IMR-90 (cell line): ENCODE measurements at regions not wholly inside any gene's neighbourhood (a gene's known extent, or its start where the extent isn't known, plus 50 kb on each side); places are given as distances from the start of the nearest gene placed in this dataset.

Experiments
- ATAC-seq: fragments of 200-7000 bp; cut with Tn5 transposase; 2 replicates; pipeline ENCODE4 v1.9.1; 2020; ENCODE audit warnings: low read depth, mild to moderate bottlenecking, moderate library complexity
- BruUV-seq: library from RNA; stranded (reverse); fragments of 400-500 nt; replicated peaks from 2 replicates; lab custom pipeline; 2021; lab: Mats Ljungman, UMichigan
- CTCF ChIA-PET: fragments of 300-600 bp; formaldehyde crosslinking; extraction: SDS; loops from one replicate; lab custom pipeline; 2021; ENCODE audit warnings: antibody characterized with exemption; lab: Yijun Ruan, JAX
- POLR2A ChIA-PET: fragments of 300-600 bp; sonication (Branson Sonifier 250); formaldehyde crosslinking; loops from one replicate; lab custom pipeline; 2022; ENCODE audit warnings: antibody characterized with exemption; ENCODE audit not compliant: unreplicated experiment; lab: Charles Lee
- DNase-seq: peaks from one replicate; pipeline ENCODE4 v3.0.0; 2013
- H2AFZ ChIP-seq: replicated peaks from 2 replicates; pipeline ENCODE3; 2013; ENCODE audit warnings: low read length, mild to moderate bottlenecking; ENCODE audit not compliant: poor library complexity
- H2AK5ac ChIP-seq: 2 replicates; pipeline ENCODE4 v1.6.1; 2013; ENCODE audit warnings: low read depth, low read length, inconsistent platforms
- H2AK9ac ChIP-seq: replicated peaks from 2 replicates; pipeline ENCODE3; 2013; ENCODE audit warnings: mild to moderate bottlenecking, low read depth, low read length, moderate library complexity; ENCODE audit not compliant: poor library complexity
- H2BK120ac ChIP-seq: 2 replicates; pipeline ENCODE4 v1.6.1; 2013; ENCODE audit warnings: low read depth, low read length, inconsistent platforms
- H2BK15ac ChIP-seq: 3 replicates; pipeline ENCODE4 v1.6.1; 2013; ENCODE audit warnings: low read depth, low read length, inconsistent platforms
- H2BK20ac ChIP-seq: 2 replicates; pipeline ENCODE4 v1.6.1; 2013; ENCODE audit warnings: low read depth, mild to moderate bottlenecking, inconsistent platforms, low read length, moderate library complexity
- H2BK5ac ChIP-seq: 2 replicates; pipeline ENCODE4 v1.6.1; 2013; ENCODE audit warnings: mild to moderate bottlenecking, low read depth, low read length, inconsistent platforms; ENCODE audit not compliant: poor library complexity, severe bottlenecking
- H3K14ac ChIP-seq: replicated peaks from 2 replicates; pipeline ENCODE4 v1.6.1; 2013; ENCODE audit warnings: low read depth, low read length, inconsistent platforms
- H3K18ac ChIP-seq: 2 replicates; pipeline ENCODE4 v1.6.1; 2013; ENCODE audit warnings: low read depth, low read length, control low read depth
- H3K23ac ChIP-seq: 2 replicates; pipeline ENCODE4 v1.6.1; 2013; ENCODE audit warnings: low read depth, low read length, inconsistent platforms
- H3K27ac ChIP-seq: 2 replicates; pipeline ENCODE4 v1.5.1; 2013; ENCODE audit warnings: mild to moderate bottlenecking, control low read depth, low read length; ENCODE audit not compliant: insufficient read depth
- H3K27me3 ChIP-seq: 2 replicates; pipeline ENCODE4 v1.6.1; 2013; ENCODE audit warnings: low read length; ENCODE audit not compliant: control insufficient read depth, insufficient read depth
- H3K36me3 ChIP-seq: 2 replicates; pipeline ENCODE4 v1.6.1; 2013; ENCODE audit warnings: low read length, mixed read lengths; ENCODE audit not compliant: control insufficient read depth, insufficient read depth
- H3K4ac ChIP-seq: 2 replicates; pipeline ENCODE4 v1.6.1; 2013; ENCODE audit warnings: low read depth, low read length, inconsistent platforms
- H3K4me1 ChIP-seq: 2 replicates; pipeline ENCODE4 v1.6.1; 2013; ENCODE audit warnings: low read length, mixed read lengths; ENCODE audit not compliant: control insufficient read depth, insufficient read depth
- H3K4me2 ChIP-seq: 2 replicates; pipeline ENCODE4 v1.6.1; 2013; ENCODE audit warnings: low read depth, mild to moderate bottlenecking, control low read depth, low read length, moderate library complexity
- H3K4me3 ChIP-seq: 2 replicates; pipeline ENCODE4 v1.5.1; 2013; ENCODE audit warnings: low read depth, mild to moderate bottlenecking, control low read depth, low read length, moderate library complexity; ENCODE audit not compliant: insufficient read depth
- H3K56ac ChIP-seq: 2 replicates; pipeline ENCODE4 v1.6.1; 2013; ENCODE audit warnings: low read length, inconsistent platforms; ENCODE audit not compliant: insufficient read depth; ENCODE audit errors: extremely low read depth
- H3K79me1 ChIP-seq, 2 experiments: 2 replicates each; pipeline ENCODE4 v1.6.1; 2013; ENCODE audit warnings: low read length in 2 of 2, inconsistent platforms in 1 of 2, low read depth in 1 of 2
- H3K9ac ChIP-seq: 2 replicates; pipeline ENCODE4 v1.6.1; 2013; ENCODE audit warnings: low read depth, low read length, control low read depth
- H3K9me1 ChIP-seq: 2 replicates; pipeline ENCODE4 v1.6.1; 2013; ENCODE audit warnings: low read length, inconsistent platforms; ENCODE audit not compliant: insufficient read depth
- H3K9me3 ChIP-seq: 2 replicates; pipeline ENCODE4 v1.6.1; 2013; ENCODE audit warnings: low read length; ENCODE audit not compliant: control insufficient read depth, insufficient read depth
- H4K20me1 ChIP-seq: 2 replicates; pipeline ENCODE4 v1.6.1; 2013; ENCODE audit warnings: low read length, inconsistent platforms; ENCODE audit not compliant: insufficient read depth
- H4K5ac ChIP-seq: 2 replicates; pipeline ENCODE4 v1.6.1; 2013; ENCODE audit warnings: mild to moderate bottlenecking, low read depth, low read length, control low read depth
- H4K8ac ChIP-seq, 2 experiments: 2 replicates each; pipeline ENCODE4 v1.6.1; 2013; ENCODE audit warnings: low read depth in 2 of 2, low read length in 2 of 2, control low read depth in 1 of 2, inconsistent platforms in 1 of 2
- H4K91ac ChIP-seq: 2 replicates; pipeline ENCODE4 v1.6.1; 2013; ENCODE audit warnings: low read depth, low read length, inconsistent platforms; ENCODE audit not compliant: insufficient read depth
- CHD1 ChIP-seq: IDR thresholded peaks from 2 replicates; pipeline ENCODE4 v1.6.1; 2012; ENCODE audit warnings: low read depth, low read length, improper control_type of control experiment
- CTCF ChIP-seq: conservative IDR thresholded peaks from 2 replicates; pipeline ENCODE4 v1.5.1; 2012; ENCODE audit warnings: mild to moderate bottlenecking, low read depth, low read length, improper control_type of control experiment
- MAFK ChIP-seq: IDR thresholded peaks from 2 replicates; pipeline ENCODE4 v1.6.1; 2012; ENCODE audit warnings: low read depth, low read length, improper control_type of control experiment
- NFE2L2 ChIP-seq: fragments of 150-350 bp; IDR thresholded peaks from 2 replicates; pipeline ENCODE4 v1.6.1; 2016; ENCODE audit warnings: low read depth, mild to moderate bottlenecking, low read length
- POLR2A ChIP-seq: IDR thresholded peaks from 2 replicates; pipeline ENCODE4 v1.6.1; 2012; ENCODE audit warnings: mild to moderate bottlenecking, low read depth, low read length
- RAD21 ChIP-seq: IDR thresholded peaks from 2 replicates; pipeline ENCODE4 v1.6.1; 2012; ENCODE audit warnings: low read length, improper control_type of control experiment
- SMC3 ChIP-seq: fragments of 150-350 bp; IDR thresholded peaks from 2 replicates; pipeline ENCODE4 v1.6.1; 2016; ENCODE audit warnings: low read depth, mild to moderate bottlenecking, antibody characterized with exemption, low read length, moderate library complexity
- WGBS, 2 experiments: methylation state at CpG; one replicate each; pipeline versions ENCODE4 v1.1.5 to v1.1.7; 2013; ENCODE audit warnings: missing lambda C conversion rate in 2 of 2; ENCODE audit not compliant: insufficient read length in 1 of 2; ENCODE audit errors: extremely low coverage in 2 of 2; 5-methylcytosine and 5-hydroxymethylcytosine counted together
- dilution Hi-C: fragments of 300-500 bp; cut with HindIII; formaldehyde crosslinking; loops from one replicate; pipeline ENCODE4 v1.14.3; 2018; ENCODE audit warnings: low sequenced_read_pairs; ENCODE audit not compliant: unreplicated experiment
- in situ Hi-C: fragments of 300-500 bp; cut with MboI; formaldehyde crosslinking; loops from 3 replicates; pipeline ENCODE4 v1.14.3; 2019; ENCODE audit warnings: low sequenced_read_pairs, inconsistent platforms, mixed read lengths
- intact Hi-C: fragments of 100-400 bp; cut with micrococcal nuclease; formaldehyde crosslinking; loops from 2 replicates; pipeline ENCODE4 v1.10.0; 2022

DNA sequence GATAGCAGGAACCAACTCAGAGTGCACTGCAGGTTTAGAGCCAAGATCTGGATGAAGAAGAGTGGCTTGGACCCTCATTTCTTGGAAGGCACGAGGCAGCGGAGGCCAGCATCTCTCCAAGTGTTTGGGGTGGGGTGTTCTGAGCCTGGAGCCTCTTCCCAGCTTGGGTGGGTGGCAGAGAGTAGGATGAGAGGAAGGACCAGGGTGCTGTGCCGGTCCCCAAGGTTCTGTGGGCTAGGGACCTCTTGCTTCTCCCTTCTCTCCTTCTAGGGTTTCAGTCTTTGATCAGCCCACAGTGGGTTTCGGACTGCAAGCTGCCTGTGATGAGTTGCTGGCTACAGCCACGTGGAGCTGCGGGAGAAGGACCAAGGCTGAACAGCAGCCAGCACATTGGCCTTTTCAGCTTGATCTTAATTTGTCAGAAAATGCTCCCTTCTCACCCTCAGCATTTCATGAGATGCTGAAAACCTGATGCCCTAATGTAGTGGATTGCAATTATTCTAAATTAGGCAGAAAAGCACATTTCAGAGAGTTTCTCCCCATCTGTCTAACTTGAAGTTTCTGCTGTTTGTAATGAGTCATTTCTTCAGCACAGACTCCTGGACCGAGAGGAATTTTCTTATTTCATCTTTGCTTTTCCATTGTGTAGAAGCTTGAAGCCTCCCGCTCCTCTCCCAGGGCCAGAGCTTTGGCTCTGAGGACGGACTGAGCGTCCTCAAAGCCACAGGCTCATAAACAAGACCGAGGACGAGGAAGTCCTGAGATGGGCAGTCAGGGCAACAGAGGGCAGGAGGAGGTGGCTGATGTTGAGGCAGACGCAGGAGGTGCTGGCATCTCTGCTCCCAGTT, 99.1 kb upstream of the HDAC4 start:
- peaks cover 8% of the 10 kb centered on the region for H3K9me3 ChIP-seq
- ChIA-PET POLR2A (interaction anchor here (0.5 kb wide), 1 partner anchor 131 kb away, joined by 18 read pairs; no protein-coding TSS in a partner anchor), CTCF (no interaction called here)
- H2BK15ac ChIP-seq: no peak overlapping the region
- H4K8ac ChIP-seq: no peak overlapping the region
- no peak overlapping the region for H3K4me3 ChIP-seq
- no peak for DNase-seq
- no peak overlapping the region for H3K9ac ChIP-seq
- no peaks in the 10 kb centered on the region for H4K20me1 ChIP-seq
- H3K4me2 ChIP-seq: no peak overlapping the region
- H2BK5ac ChIP-seq: no peak overlapping the region
- H2BK120ac ChIP-seq: no peak overlapping the region
- WGBS, 2 experiments: 40% methylated on average over 1 of the region's 13 CpGs; no CpG with 5 or more reads in 1 of the 2 experiments
- H3K23ac ChIP-seq: no peak overlapping the region
- no peak overlapping the region for H3K18ac ChIP-seq
- no peak overlapping the region for H3K27ac ChIP-seq
- no peak for TF ChIP-seq NFE2L2
- TF ChIP-seq MAFK: no peak
- no peak for TF ChIP-seq CHD1
- TF ChIP-seq POLR2A: no peak
- TF ChIP-seq CTCF: no peak
- TF ChIP-seq RAD21: no peak
- TF ChIP-seq SMC3: no peak
- H3K14ac ChIP-seq: no peak overlapping the region
- ATAC-seq: no peak
- in situ Hi-C loops (no loop called here), intact Hi-C loops (no loop called here), dilution Hi-C loops (no loop called here)
- H4K91ac ChIP-seq: no peak overlapping the region
- H2AFZ ChIP-seq: no peak overlapping the region
- no peaks in the 10 kb centered on the region for H3K79me1 ChIP-seq
- no peaks in the 10 kb centered on the region for H3K4me1 ChIP-seq
- no peak overlapping the region for H3K4ac ChIP-seq
- no peak overlapping the region for H2AK9ac ChIP-seq
- H2AK5ac ChIP-seq: no peak overlapping the region
- no peaks in the 10 kb centered on the region for H3K9me1 ChIP-seq
- no peak overlapping the region for H4K5ac ChIP-seq
- no TSS peak for BruUV-seq
- no peaks in the 10 kb centered on the region; the same call in 1 of the 2 replicates for H3K27me3 ChIP-seq
- no peak overlapping the region for H2BK20ac ChIP-seq
- H3K56ac ChIP-seq: no peak overlapping the region
- H3K36me3 ChIP-seq: no peaks in the 10 kb centered on the region
